Caco-2 (cell line): ENCODE measurements at regions not wholly inside any gene's neighbourhood (a gene's known extent, or its start where the extent isn't known, plus 50 kb on each side); places are given as distances from the start of the nearest gene placed in this dataset.

Experiments used
- BruUV-seq: library from RNA; stranded (reverse); fragments of 400-500 nt; replicated peaks from 2 replicates; lab custom pipeline; 2021; lab: Mats Ljungman, UMichigan
- CTCF ChIA-PET: fragments of 300-600 bp; sonication (Branson Sonifier 250); formaldehyde crosslinking; loops from one replicate; lab custom pipeline; 2022; ENCODE audit warnings: antibody characterized with exemption; lab: Charles Lee
- POLR2A ChIA-PET: fragments of 300-600 bp; sonication (Branson Sonifier 250); formaldehyde crosslinking; loops from one replicate; lab custom pipeline; 2022; ENCODE audit warnings: antibody characterized with exemption; lab: Charles Lee
- DNase-seq, 2 experiments: peaks; one replicate each; pipeline versions ENCODE4 v3.0.0 to v3.0.0-alpha.2; 2020 to 2022
- H3K27me3 ChIP-seq: replicated peaks from 2 replicates; pipeline ENCODE4 v1.6.0; 2011; ENCODE audit warnings: low read length; ENCODE audit not compliant: control insufficient read depth, insufficient read depth
- H3K36me3 ChIP-seq: 2 replicates; pipeline ENCODE4 v1.5.1; 2011; ENCODE audit warnings: low read length; ENCODE audit not compliant: control insufficient read depth, insufficient read depth
- H3K4me1 ChIP-seq: fragments of 250-450 bp; sonication (Bioruptor Pico); 2 replicates; pipeline ENCODE4 v1.5.1; 2020; ENCODE audit warnings: mild to moderate bottlenecking
- H3K4me3 ChIP-seq: 2 replicates; pipeline ENCODE4 v1.5.1; 2011; ENCODE audit warnings: low read depth, mild to moderate bottlenecking, control low read depth, low read length
- H3K9me3 ChIP-seq: fragments of 250-450 bp; sonication (Bioruptor Pico); 2 replicates; pipeline ENCODE4 v1.5.1; 2020; ENCODE audit warnings: mild to moderate bottlenecking, moderate library complexity
- H3K27ac Mint-ChIP-seq: one replicate; pipeline ENCODE4 v1.8.0; 2022; ENCODE audit warnings: mixed read lengths; ENCODE audit not compliant: unreplicated experiment
- H3K27me3 Mint-ChIP-seq: one replicate; pipeline ENCODE4 v1.8.0; 2022; ENCODE audit warnings: mixed read lengths; ENCODE audit not compliant: insufficient read depth, unreplicated experiment
- H3K36me3 Mint-ChIP-seq: one replicate; pipeline ENCODE4 v1.8.0; 2022; ENCODE audit warnings: mild to moderate bottlenecking, mixed read lengths; ENCODE audit not compliant: insufficient read depth, unreplicated experiment
- H3K4me1 Mint-ChIP-seq: one replicate; pipeline ENCODE4 v1.8.0; 2022; ENCODE audit warnings: low read depth, mixed read lengths; ENCODE audit not compliant: unreplicated experiment
- H3K4me3 Mint-ChIP-seq: one replicate; pipeline ENCODE4 v1.8.0; 2022; ENCODE audit warnings: mild to moderate bottlenecking, moderate library complexity, mixed read lengths; ENCODE audit not compliant: unreplicated experiment
- H3K9me3 Mint-ChIP-seq: one replicate; pipeline ENCODE4 v1.8.0; 2022; ENCODE audit warnings: mixed read lengths; ENCODE audit not compliant: unreplicated experiment
- intact Hi-C: fragments of 100-400 bp; cut with micrococcal nuclease; formaldehyde crosslinking; loops from one replicate; pipeline ENCODE4 v1.10.0; 2022; ENCODE audit not compliant: unreplicated experiment
- TF ChIP-seq, protein P1 (sequence below), 2 experiments: fragments of 200-600 bp in 1 of 2; IDR thresholded peaks; 1 replicate in 1 of 2; 2 replicates in 1 of 2; pipeline versions ENCODE4 v1.5.1 to v1.8.0; 2011 to 2022; ENCODE audit warnings: antibody characterized with exemption in 1 of 2, control low read depth in 1 of 2, inconsistent platforms in 1 of 2, low read depth in 1 of 2, low read length in 1 of 2, mild to moderate bottlenecking in 1 of 2, moderate library complexity in 1 of 2; ENCODE audit not compliant: insufficient read depth in 1 of 2, severe bottlenecking in 1 of 2, unreplicated experiment in 1 of 2

DNA sequence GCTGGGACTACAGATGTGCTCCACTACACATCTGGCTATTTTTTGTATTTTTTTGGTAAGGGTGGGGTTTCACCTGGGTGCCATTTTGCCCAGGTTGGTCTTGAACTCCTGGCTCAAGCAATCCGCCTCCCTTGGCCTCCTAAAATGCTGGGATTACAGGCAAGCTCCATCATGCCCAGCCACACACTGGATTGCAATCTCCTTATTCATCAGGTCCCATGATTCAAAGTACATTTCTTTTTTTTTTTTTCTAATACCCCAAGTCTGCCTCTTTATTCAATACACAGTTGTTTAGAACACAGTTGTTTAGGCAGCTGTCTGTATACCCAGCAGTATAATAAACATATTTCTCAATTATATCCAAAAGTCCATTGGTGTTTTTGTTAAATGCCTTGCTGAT, 130.3 kb upstream of the ARSJ start:
- ChIA-PET CTCF (no interaction called here), POLR2A (no interaction called here)
- no TSS peak for BruUV-seq
- no peak overlapping the region for H3K27ac Mint-ChIP-seq
- H3K4me1 Mint-ChIP-seq: no peaks in the 10 kb centered on the region
- no peaks in the 10 kb centered on the region for H3K36me3 Mint-ChIP-seq
- DNase-seq: no peak
- no peak overlapping the region for H3K4me3 Mint-ChIP-seq
- no peak overlapping the region for H3K4me3 ChIP-seq
- H3K27me3 Mint-ChIP-seq: no peaks in the 10 kb centered on the region
- TF ChIP-seq, protein P1, sequence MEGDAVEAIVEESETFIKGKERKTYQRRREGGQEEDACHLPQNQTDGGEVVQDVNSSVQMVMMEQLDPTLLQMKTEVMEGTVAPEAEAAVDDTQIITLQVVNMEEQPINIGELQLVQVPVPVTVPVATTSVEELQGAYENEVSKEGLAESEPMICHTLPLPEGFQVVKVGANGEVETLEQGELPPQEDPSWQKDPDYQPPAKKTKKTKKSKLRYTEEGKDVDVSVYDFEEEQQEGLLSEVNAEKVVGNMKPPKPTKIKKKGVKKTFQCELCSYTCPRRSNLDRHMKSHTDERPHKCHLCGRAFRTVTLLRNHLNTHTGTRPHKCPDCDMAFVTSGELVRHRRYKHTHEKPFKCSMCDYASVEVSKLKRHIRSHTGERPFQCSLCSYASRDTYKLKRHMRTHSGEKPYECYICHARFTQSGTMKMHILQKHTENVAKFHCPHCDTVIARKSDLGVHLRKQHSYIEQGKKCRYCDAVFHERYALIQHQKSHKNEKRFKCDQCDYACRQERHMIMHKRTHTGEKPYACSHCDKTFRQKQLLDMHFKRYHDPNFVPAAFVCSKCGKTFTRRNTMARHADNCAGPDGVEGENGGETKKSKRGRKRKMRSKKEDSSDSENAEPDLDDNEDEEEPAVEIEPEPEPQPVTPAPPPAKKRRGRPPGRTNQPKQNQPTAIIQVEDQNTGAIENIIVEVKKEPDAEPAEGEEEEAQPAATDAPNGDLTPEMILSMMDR (IDR thresholded peaks at IDR 0.05; ENCODE audit: insufficient read depth in 1 of 2, low read depth in 1 of 2, low read length in 1 of 2, severe bottlenecking in 1 of 2, unreplicated experiment in 1 of 2): no peak
- H3K36me3 ChIP-seq: no peaks in the 10 kb centered on the region
- H3K9me3 Mint-ChIP-seq: no peaks in the 10 kb centered on the region
- no peaks in the 10 kb centered on the region for H3K9me3 ChIP-seq
- intact Hi-C loops: no loop called here
- H3K4me1 ChIP-seq: no peaks in the 10 kb centered on the region
- no peaks in the 10 kb centered on the region for H3K27me3 ChIP-seq

- H3K27me3 ChIP-seq: no peaks in the 10 kb centered on the region
- ChIA-PET CTCF (no interaction called here), POLR2A (no interaction called here)
- no peak for DNase-seq
- Mint-ChIP-seq H3K27me3 (no peaks in the 10 kb centered on the region), H3K36me3 (no peaks in the 10 kb centered on the region), H3K4me3 (no peak overlapping the region), H3K4me1 (no peaks in the 10 kb centered on the region), H3K9me3 (no peaks in the 10 kb centered on the region), H3K27ac (no peak overlapping the region)
- intact Hi-C loops: no loop called here
- no peaks in the 10 kb centered on the region for H3K9me3 ChIP-seq
- no TSS peak for BruUV-seq
- TF ChIP-seq, protein P1 (IDR thresholded peaks at IDR 0.05; ENCODE audit: insufficient read depth in 1 of 2, low read depth in 1 of 2, low read length in 1 of 2, severe bottlenecking in 1 of 2, unreplicated experiment in 1 of 2): no peak
- H3K4me3 ChIP-seq: no peak overlapping the region
- H3K4me1 ChIP-seq: no peaks in the 10 kb centered on the region
- no peaks in the 10 kb centered on the region for H3K36me3 ChIP-seq
Observed at GRCh38 chr4:114115526-114115925, 136.1 kb upstream of the ARSJ start.

- no peaks in the 10 kb centered on the region for H3K9me3 ChIP-seq
- H3K4me1 ChIP-seq: no peaks in the 10 kb centered on the region
- CTCF ChIA-PET: no interaction called here
- Mint-ChIP-seq H3K9me3 (no peaks in the 10 kb centered on the region), H3K27ac (no peak overlapping the region), H3K27me3 (no peaks in the 10 kb centered on the region), H3K4me1 (no peaks in the 10 kb centered on the region), H3K36me3 (no peaks in the 10 kb centered on the region), H3K4me3 (no peak overlapping the region)
- TF ChIP-seq, protein P1 (IDR thresholded peaks at IDR 0.05; ENCODE audit: insufficient read depth in 1 of 2, low read depth in 1 of 2, low read length in 1 of 2, severe bottlenecking in 1 of 2, unreplicated experiment in 1 of 2): no peak
- H3K4me3 ChIP-seq: no peak overlapping the region
- no peaks in the 10 kb centered on the region for H3K36me3 ChIP-seq
- BruUV-seq: no TSS peak
- POLR2A ChIA-PET: no interaction called here
- no peak for DNase-seq
- intact Hi-C loops: no loop called here
- no peaks in the 10 kb centered on the region for H3K27me3 ChIP-seq
Observed at GRCh38 chr4:114116861-114117260, 137.4 kb upstream of the ARSJ start.
